ENCODE measurements at regions not wholly inside any gene's neighbourhood (a gene's known extent, or its start where the extent isn't known, plus 50 kb on each side); places are given as distances from the start of the nearest gene placed in this dataset.

DNA sequence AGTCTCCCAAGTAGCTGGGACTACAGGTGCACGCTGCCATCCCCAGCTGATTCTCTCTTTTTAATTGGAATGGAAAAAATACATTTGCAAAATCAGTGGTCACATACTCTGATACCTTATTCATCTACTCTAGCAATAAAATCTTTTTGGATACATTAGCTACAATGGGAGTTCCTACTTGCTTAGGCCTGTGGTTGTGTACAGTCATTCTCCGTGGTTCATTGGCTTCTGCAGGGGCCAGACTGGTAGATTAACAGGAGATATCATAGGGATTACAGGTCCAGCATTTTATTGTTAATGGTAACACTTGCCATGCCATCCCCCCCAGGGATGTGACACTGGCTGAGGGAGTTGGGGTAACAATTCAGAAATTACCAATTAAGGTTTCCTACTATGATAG is 140.0 kb downstream of the ADAMTS15 start:
- TF ChIP-seq, protein P1, sequence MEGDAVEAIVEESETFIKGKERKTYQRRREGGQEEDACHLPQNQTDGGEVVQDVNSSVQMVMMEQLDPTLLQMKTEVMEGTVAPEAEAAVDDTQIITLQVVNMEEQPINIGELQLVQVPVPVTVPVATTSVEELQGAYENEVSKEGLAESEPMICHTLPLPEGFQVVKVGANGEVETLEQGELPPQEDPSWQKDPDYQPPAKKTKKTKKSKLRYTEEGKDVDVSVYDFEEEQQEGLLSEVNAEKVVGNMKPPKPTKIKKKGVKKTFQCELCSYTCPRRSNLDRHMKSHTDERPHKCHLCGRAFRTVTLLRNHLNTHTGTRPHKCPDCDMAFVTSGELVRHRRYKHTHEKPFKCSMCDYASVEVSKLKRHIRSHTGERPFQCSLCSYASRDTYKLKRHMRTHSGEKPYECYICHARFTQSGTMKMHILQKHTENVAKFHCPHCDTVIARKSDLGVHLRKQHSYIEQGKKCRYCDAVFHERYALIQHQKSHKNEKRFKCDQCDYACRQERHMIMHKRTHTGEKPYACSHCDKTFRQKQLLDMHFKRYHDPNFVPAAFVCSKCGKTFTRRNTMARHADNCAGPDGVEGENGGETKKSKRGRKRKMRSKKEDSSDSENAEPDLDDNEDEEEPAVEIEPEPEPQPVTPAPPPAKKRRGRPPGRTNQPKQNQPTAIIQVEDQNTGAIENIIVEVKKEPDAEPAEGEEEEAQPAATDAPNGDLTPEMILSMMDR (IDR thresholded peaks at IDR 0.05), result no peak
- no peak for TF ChIP-seq POLR2A (IDR thresholded peaks at IDR 0.05)
- no peak for TF ChIP-seq EP300 (IDR thresholded peaks at IDR 0.05)

All from ovary (tissue), 3 donors.